CD14-positive monocyte (primary cell): ENCODE measurements at regions not wholly inside any gene's neighbourhood (a gene's known extent, or its start where the extent isn't known, plus 50 kb on each side); places are given as distances from the start of the nearest gene placed in this dataset.

Experiments
- DNase-seq, 3 donors: peaks; one replicate each; pipeline ENCODE4 v3.0.0-alpha.2; 2011 to 2022
- H2AFZ ChIP-seq: 2 replicates; pipeline ENCODE4 v1.6.0; 2012; ENCODE audit warnings: mild to moderate bottlenecking, low read depth, low read length, inconsistent platforms; ENCODE audit not compliant: insufficient read depth, poor library complexity, severe bottlenecking
- H3K27ac ChIP-seq, 2 donors: 1 replicate in 1 of 2; 2 replicates in 1 of 2; pipeline ENCODE4 v1.5.1; 2012 to 2013; ENCODE audit warnings: low read length in 2 of 2, control low read depth in 1 of 2, inconsistent platforms in 1 of 2, low read depth in 1 of 2, mild to moderate bottlenecking in 1 of 2
- H3K27me3 ChIP-seq, 2 donors: one replicate each; pipeline versions ENCODE4 v1.6.0 to v1.6.1; 2011 to 2013; ENCODE audit warnings: low read length in 2 of 2; ENCODE audit not compliant: control insufficient read depth in 2 of 2, insufficient read depth in 2 of 2
- H3K36me3 ChIP-seq, 2 donors: replicated peaks in 1 of 2; 1 replicate in 1 of 2; 2 replicates in 1 of 2; pipeline versions ENCODE4 v1.5.1 to v1.6.1; 2012 to 2013; ENCODE audit warnings: low read length in 2 of 2, control low read depth in 1 of 2, inconsistent platforms in 1 of 2, mild to moderate bottlenecking in 1 of 2; ENCODE audit not compliant: insufficient read depth in 2 of 2, control insufficient read depth in 1 of 2
- H3K4me1 ChIP-seq, 2 donors: 1 replicate in 1 of 2; 2 replicates in 1 of 2; pipeline versions ENCODE4 v1.5.1 to v1.6.1; 2012 to 2013; ENCODE audit warnings: low read length in 2 of 2, control low read depth in 1 of 2, inconsistent platforms in 1 of 2, mild to moderate bottlenecking in 1 of 2, moderate library complexity in 1 of 2; ENCODE audit not compliant: insufficient read depth in 2 of 2, control insufficient read depth in 1 of 2
- H3K4me2 ChIP-seq: replicated peaks from 2 replicates; pipeline ENCODE3; 2012; ENCODE audit warnings: low read length, moderate library complexity, mild to moderate bottlenecking; ENCODE audit not compliant: poor library complexity, severe bottlenecking; ENCODE audit errors: extremely low read depth
- H3K4me3 ChIP-seq, 3 experiments: fragments of 200-600 bp in 1 of 3; sonication (generic) in 1 of 3; replicated peaks in 1 of 3; 1 replicate in 2 of 3; 2 replicates in 1 of 3; pipeline ENCODE4 v1.5.1; 2011 to 2013; ENCODE audit warnings: low read length in 3 of 3, mild to moderate bottlenecking in 3 of 3, control low read depth in 2 of 3, low read depth in 2 of 3, inconsistent platforms in 1 of 3, moderate library complexity in 1 of 3
- H3K79me2 ChIP-seq: 2 replicates; pipeline ENCODE4 v1.6.0; 2012; ENCODE audit warnings: mild to moderate bottlenecking, control low read depth, inconsistent platforms, low read length, moderate library complexity; ENCODE audit not compliant: insufficient read depth
- H3K9ac ChIP-seq: 2 replicates; pipeline ENCODE4 v1.6.0; 2017; ENCODE audit warnings: low read length, mild to moderate bottlenecking; ENCODE audit not compliant: insufficient read depth, poor library complexity, severe bottlenecking
- H3K9me3 ChIP-seq, 2 donors: replicated peaks in 1 of 2; 1 replicate in 1 of 2; 2 replicates in 1 of 2; pipeline versions ENCODE4 v1.5.1 to v1.6.1; 2012 to 2013; ENCODE audit warnings: low read length in 2 of 2, control low read depth in 1 of 2; ENCODE audit not compliant: control insufficient read depth in 1 of 2, insufficient read depth in 1 of 2
- H4K20me1 ChIP-seq: 2 replicates; pipeline ENCODE4 v1.6.0; 2012; ENCODE audit warnings: mild to moderate bottlenecking, low read length, control low read depth, moderate library complexity; ENCODE audit not compliant: insufficient read depth
- H3K27ac Mint-ChIP-seq, 7 donors: one replicate each; pipeline ENCODE4 v1.8.0; 2020; ENCODE audit warnings: mild to moderate bottlenecking in 7 of 7, mixed read lengths in 7 of 7, moderate library complexity in 6 of 7, inconsistent platforms in 2 of 7
- H3K27me3 Mint-ChIP-seq, 3 donors: one replicate each; pipeline ENCODE4 v1.8.0; 2021 to 2022; ENCODE audit warnings: low read depth in 3 of 3, mild to moderate bottlenecking in 3 of 3, mixed read lengths in 3 of 3, moderate library complexity in 3 of 3, inconsistent platforms in 1 of 3
- H3K36me3 Mint-ChIP-seq, 2 donors: one replicate each; pipeline ENCODE4 v1.8.0; 2020; ENCODE audit warnings: mixed read lengths in 2 of 2, inconsistent platforms in 1 of 2, mild to moderate bottlenecking in 1 of 2
- H3K4me1 Mint-ChIP-seq: one replicate; pipeline ENCODE4 v1.8.0; 2020; ENCODE audit warnings: mild to moderate bottlenecking, mixed read lengths
- H3K4me3 Mint-ChIP-seq, 2 donors: one replicate each; pipeline ENCODE4 v1.8.0; 2020; ENCODE audit warnings: mild to moderate bottlenecking in 2 of 2, mixed read lengths in 2 of 2, moderate library complexity in 1 of 2
- H3K9me3 Mint-ChIP-seq, 7 donors: one replicate each; pipeline ENCODE4 v1.8.0; 2020 to 2022; ENCODE audit warnings: mixed read lengths in 7 of 7, mild to moderate bottlenecking in 6 of 7, moderate library complexity in 6 of 7, inconsistent platforms in 2 of 7
- CTCF ChIP-seq: fragments of 200-600 bp; IDR thresholded peaks from one replicate; pipeline ENCODE4 v1.8.0; 2022; ENCODE audit warnings: antibody characterized with exemption, mild to moderate bottlenecking
- WGBS: methylation state at CpG from one replicate; pipeline ENCODE4 v1.1.5; 2013; ENCODE audit warnings: missing lambda C conversion rate; ENCODE audit not compliant: insufficient coverage; 5-methylcytosine and 5-hydroxymethylcytosine counted together
- intact Hi-C, 2 donors: fragments of 100-400 bp; cut with micrococcal nuclease; formaldehyde crosslinking; loops; one replicate each; pipeline versions ENCODE4 v1.15.0 to v1.15.1; 2023

GRCh38 chr5:2592766-2593165, 158.7 kb downstream of the IRX2 start:
- Mint-ChIP-seq H3K4me3 (no peak overlapping the region), H3K4me1 (no peaks in the 10 kb centered on the region), H3K9me3 (peaks cover 2 to 9% (median 4%) of the 10 kb centered on the region in 7 donors), H3K27me3 (peaks cover 0 to 2% (median 0%) of the 10 kb centered on the region in 3 donors), H3K36me3 (no peaks in the 10 kb centered on the region), H3K27ac (no peak overlapping the region)
- no peak overlapping the region for H3K4me2 ChIP-seq
- TF ChIP-seq CTCF = no peak
- intact Hi-C loops = no loop called here
- DNase-seq = no peak
- no peaks in the 10 kb centered on the region for H3K4me1 ChIP-seq
- H3K4me3 ChIP-seq = no peak overlapping the region
- H3K9ac ChIP-seq = no peak overlapping the region
- H2AFZ ChIP-seq = no peak overlapping the region
- H3K27me3 ChIP-seq = no peaks in the 10 kb centered on the region
- H3K27ac ChIP-seq = no peak overlapping the region
- no peaks in the 10 kb centered on the region for H3K36me3 ChIP-seq
- peaks cover 0 to 21% of the 10 kb centered on the region in 2 donors for H3K9me3 ChIP-seq
- H4K20me1 ChIP-seq = no peaks in the 10 kb centered on the region
- 100% methylated on average over 5 of the region's 10 CpGs for WGBS
- no peaks in the 10 kb centered on the region for H3K79me2 ChIP-seq

- DNase-seq = no peak
- Mint-ChIP-seq H3K36me3 (no peaks in the 10 kb centered on the region), H3K27me3 (peaks cover 0 to 2% (median 0%) of the 10 kb centered on the region in 3 donors), H3K4me1 (no peaks in the 10 kb centered on the region), H3K27ac (no peak overlapping the region), H3K9me3 (peaks cover 2 to 13% (median 6%) of the 10 kb centered on the region in 7 donors), H3K4me3 (no peak overlapping the region)
- no peak overlapping the region for H3K27ac ChIP-seq
- H3K9me3 ChIP-seq = peaks cover under 1 to 30% of the 10 kb centered on the region in 2 donors
- no peak overlapping the region for H2AFZ ChIP-seq
- H3K27me3 ChIP-seq = no peaks in the 10 kb centered on the region
- H3K4me3 ChIP-seq = no peak overlapping the region
- no peak for TF ChIP-seq CTCF
- no peaks in the 10 kb centered on the region for H3K79me2 ChIP-seq
- H3K4me2 ChIP-seq = no peak overlapping the region
- WGBS = 76% methylated on average over 18 of the region's 19 CpGs
- H3K9ac ChIP-seq = no peak overlapping the region
- intact Hi-C loops = no loop called here
- no peaks in the 10 kb centered on the region for H3K36me3 ChIP-seq
- no peaks in the 10 kb centered on the region for H3K4me1 ChIP-seq
- H4K20me1 ChIP-seq = no peaks in the 10 kb centered on the region
These were observed 159.6 kb downstream of the IRX2 start for GRCh38 chr5:2591777-2592453.
